GM18907 (cell line): ENCODE measurements at regions not wholly inside any gene's neighbourhood (a gene's known extent, or its start where the extent isn't known, plus 50 kb on each side); places are given as distances from the start of the nearest gene placed in this dataset.
A peak's percentile ranks its signal among the peaks of the same experiment; 100 is the strongest.
"Not testable (repeated sequence)": the region's sequence is repeated elsewhere in the genome, so short reads cannot be mapped to it uniquely, and the experiment has no call there.

Experiments used
- ATAC-seq: cut with Tn5 transposase; IDR thresholded peaks from one replicate; pipeline ENCODE4 v1.9.1; 2021; ENCODE audit warnings: mild to moderate bottlenecking, moderate library complexity; ENCODE audit not compliant: unreplicated experiment

DNA sequence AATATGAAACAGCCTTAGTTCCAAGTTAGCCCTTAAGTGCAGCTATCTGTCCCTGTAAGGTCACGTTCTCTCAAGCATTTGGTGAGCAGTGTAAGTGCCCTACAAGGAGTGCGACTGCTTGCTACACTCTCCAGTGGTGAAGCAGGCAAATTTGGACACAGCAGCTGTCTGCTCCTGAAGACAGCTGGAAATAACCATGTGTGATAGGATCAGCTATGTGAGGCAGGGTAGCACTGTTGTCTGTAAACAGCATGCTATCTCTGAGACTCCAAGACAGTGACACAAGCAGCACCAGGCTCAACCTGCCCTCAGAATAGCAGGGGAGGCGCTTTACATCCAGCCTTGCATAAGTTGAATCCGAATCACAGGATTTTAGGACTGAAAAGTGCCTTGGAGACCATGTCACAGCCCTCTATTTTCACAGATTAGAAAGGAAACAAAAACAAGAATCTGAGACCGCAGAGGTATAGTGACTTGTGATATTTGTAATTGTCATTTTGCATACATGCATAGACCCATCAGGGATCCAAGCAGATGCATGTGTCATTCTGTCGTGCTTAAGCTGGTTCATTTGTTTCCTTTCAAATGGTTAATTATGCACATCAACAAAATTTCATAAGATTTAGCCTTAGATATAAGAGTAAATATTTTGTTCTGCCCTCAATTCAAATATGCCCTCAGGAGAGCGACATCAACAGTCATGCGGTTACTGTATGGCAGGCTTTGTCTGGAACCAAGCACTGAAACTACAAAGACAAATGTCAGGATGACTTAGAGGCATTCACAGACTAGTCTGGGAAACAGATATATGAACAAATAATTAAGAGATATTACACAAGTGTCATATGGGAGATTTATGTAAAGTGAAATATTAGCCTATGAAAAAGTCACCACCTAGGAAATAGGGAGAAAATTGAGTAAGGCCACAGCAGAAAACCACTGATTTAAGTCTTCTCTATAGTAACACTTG is 134.9 kb upstream of the NRIP1 start:
- ATAC-seq, result no peak

DNA sequence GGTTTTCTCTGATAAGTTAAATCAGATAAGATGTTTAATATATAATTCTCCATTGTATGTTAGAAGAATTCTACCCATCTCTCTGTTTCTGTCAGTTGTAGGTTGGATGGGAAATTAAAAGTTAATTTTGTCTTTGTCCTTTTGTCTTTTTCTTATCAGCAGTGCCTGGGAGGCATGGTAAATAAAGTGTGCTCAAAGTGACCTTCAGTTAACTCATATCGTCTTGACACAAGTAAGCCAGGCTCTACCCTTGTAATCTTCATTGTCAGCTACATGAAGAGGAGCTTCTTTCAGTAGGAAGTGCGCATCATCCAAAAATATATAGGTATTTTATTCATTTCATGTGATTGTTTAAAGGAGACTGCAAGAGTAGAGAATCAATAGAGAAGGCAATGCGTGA is 138.9 kb upstream of the NRIP1 start:
- no peak for ATAC-seq

DNA sequence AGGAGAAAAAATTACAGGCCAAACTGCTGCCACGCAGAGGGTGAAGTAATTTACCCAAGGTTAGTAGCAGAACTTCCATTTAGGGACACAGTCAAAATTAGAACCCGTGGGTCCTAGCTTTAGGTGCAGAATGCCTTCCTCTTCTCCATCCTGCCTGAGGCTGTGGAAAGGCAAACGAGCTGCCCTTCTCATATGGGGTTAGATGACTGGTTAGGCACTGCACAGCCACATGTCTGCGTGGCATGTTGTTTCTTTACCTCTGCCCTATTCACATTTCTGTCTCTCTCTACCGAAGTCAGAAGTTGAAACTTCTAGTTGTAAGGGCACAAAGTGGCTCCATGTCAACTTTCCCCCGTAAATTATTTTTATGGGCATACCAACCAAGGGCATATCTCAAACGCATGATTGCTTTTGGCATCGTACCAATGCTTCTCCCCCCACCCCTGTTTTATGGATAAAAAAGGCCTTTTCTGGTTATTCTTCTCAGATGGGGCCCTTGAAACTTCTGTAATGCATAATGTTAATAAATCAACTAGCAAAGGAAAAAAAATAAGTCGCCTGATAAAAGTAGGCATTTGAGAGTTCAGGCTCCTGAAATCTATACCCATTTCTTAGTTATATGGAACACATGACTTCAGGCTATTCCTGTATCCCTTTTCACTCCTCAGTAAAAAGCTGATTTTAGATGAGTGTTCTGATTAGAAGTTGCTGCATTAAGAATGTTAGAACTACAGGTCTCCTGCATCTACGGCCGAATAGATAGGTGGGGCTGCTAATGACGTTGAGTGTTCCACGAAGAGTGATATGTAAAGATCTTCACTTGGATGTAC is 139.6 kb upstream of the NRIP1 start:
- no peak for ATAC-seq

DNA sequence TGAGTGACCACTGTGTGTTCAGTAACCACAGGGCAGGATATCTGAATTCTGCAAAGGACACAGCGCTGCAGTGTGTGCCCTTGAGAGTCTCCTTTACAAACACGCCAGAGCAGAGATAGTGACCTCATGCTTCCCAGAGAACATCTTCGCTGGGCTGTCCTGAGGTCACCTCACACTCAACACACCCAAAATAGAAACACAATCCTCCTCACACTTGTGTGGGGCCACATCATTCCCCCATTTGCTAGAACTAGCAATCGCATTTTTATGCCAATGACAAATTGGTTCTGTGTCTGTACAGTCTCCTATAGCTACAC is 140.1 kb upstream of the NRIP1 start:
- ATAC-seq, result no peak

DNA sequence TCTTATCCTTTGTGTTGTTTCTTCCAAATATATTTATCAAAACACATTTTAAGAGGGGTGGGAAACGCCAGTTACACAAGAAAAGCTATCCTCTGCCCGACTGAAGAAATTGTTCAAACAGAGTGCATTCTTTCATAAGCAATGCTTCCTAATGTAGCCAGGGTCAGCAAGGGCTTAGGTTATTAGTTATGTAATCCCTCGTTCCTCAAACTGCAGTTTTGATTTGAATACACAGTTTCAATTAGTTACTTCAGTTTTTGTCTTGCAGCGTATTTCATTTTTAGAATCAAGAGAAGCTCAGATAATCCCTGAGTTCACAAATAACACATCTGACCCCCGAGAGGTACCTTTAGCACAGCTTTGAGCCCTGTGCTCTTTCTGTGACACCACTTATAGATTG is 141.7 kb upstream of the NRIP1 start:
- peak; percentile 67 for ATAC-seq

DNA sequence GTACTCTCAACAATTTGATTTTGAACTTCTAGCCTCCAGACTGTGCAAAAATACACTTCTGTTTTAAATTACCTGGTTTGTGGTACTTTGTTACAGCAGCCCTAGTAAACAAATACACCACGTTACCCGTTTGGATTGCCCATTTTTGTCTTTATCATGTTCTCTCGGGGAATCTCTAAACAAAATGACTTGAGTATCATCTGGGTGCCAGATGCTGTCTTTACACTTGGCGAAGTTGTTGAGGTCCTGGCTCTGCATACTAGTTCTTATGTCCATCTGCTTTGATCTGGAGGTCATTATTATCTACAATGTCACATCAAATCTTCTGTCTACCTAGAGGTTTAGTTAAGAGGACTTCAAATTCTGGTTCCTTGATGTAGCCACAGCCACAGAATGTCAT is 142.4 kb upstream of the NRIP1 start:
- ATAC-seq, result no peak

DNA sequence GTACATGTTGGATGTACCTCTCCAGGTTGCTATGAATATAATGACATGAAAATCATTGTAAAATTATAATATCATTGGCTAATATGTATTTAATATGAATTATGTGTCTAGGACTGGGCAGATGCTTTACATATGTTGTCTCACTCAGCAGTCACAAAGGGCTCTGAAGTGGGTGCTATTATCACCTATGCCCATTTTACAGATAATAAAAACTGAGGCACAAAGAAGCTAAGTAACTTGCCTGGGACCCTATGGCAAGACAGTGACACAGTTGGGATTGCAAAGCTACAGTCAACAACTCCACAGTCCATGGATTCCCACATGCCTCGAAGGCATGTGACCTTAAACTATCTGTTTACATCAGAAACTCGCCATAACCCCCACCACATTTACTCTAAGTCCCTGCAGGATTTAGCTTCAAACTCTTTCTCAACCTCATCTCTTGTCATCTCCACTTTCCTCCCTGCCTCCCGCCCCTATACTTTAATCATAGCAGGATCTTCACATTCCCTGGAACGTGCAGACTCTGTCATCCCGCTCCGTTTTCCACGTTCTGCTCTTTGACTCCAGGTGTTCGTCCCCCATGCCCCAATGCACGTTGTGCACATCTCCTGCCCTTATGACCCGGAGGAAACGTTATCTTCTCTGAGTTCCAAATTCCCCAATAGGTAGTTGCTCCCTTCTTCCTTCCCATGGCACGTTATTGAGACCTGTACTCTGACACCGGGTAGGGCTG is 143.0 kb upstream of the NRIP1 start:
- no peak for ATAC-seq

DNA sequence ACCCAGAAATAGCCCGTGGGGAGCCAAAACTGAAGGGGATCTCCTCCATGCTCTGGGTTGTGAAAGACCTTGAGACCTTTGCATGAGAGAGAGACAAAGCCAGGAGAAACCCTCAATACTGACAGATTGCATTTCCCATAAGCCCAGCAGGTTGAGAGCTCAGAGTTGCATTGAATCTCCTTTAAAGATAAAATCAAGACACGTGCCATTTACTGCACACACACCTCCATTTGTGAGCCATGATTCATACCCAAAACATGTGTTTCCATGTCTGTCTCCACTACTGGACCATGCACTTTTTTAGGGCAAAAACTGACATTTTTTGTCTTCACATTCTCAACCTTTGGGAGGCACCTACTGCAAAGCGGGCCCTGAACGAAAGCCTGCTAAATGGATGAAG is 144.0 kb upstream of the NRIP1 start:
- no peak for ATAC-seq

DNA sequence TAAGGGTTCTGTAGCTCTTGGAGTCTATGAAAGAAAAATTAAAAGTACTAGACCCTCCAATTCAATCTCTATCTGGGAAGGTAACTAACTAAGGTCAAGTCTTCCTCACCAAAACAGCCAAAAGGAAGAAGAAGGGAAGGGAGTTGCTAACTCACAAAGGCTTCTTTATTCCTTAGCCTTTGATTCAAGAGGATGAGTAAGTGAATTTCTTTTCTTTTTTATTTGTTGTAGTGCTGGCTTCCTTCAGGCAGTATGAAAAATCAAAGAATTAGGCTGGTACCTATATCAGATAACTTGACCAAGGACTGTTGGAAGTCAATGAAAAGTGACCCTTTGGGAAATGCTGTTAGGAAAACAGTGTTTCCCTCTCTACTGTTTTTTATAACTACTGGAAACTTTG is 144.4 kb upstream of the NRIP1 start:
- no peak for ATAC-seq

DNA sequence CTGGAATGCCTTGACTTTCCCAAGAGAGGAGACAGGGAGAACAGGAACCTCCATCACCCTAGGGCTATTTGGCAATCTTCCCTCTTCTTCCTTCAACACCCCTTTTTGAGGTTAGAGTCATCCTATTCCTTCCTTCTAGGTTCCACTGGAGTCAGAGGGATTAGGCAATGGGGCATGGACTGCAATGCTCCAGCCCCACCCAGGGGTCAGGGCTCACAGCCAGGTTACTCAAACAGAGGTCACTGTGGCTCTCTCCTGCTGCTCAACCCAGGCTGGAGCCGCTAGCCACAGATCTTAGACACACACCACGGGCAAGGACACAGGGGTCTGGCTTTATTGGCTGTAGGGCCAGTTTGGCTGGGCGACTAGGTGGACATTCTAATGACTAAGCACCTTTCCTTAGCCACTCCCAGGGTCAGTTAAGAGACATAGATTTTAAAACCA is 145.5 kb upstream of the NRIP1 start:
- no peak for ATAC-seq

DNA sequence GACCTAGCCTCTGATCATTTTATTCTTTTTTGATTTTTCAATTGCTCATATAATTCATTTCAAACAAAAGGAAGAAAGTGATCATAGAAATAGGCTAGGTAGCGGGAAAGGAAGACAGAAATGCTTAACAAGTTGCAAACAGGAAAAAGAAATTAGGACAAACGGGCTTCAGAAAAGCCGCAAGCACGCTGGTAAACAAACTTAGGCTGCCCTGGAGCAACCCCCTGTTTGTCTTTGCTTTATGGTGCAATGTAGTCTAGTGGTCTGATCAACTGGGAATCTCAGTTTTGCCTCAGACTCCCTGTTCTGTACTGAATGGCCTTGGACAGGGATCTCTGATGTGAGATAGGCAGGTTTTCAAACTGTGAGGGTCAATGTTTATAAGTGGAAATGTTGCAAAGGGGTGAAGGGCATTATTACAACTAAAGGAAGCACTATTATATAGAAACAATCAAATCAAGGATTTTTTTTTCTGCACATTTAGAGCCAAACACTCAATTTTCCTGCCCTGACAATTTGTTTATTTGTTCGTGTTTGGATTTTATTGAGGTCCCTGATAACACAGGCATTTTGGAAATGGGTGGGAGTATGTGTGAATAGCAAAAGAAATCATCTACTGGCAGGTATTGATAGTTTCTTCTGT is 146.8 kb upstream of the NRIP1 start:
- no peak for ATAC-seq

DNA sequence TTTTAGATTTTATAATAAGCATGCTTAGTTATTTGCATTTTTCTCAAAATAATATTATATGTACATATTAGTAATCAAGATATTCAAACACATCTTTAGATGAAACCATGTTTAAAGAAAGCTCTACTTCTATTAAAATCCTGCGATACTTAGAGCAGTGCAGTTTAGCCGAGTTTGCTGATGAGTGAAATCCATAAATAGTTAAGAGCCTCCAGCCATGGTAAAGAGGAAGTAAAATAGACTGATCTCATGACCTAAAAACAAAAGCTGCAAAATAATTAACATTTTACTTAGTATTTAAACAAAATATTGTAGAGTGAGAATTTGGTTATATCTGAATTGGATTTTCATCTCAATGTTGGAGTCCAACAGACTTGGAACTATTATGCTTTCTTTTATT is 147.4 kb upstream of the NRIP1 start:
- ATAC-seq, result no peak

DNA sequence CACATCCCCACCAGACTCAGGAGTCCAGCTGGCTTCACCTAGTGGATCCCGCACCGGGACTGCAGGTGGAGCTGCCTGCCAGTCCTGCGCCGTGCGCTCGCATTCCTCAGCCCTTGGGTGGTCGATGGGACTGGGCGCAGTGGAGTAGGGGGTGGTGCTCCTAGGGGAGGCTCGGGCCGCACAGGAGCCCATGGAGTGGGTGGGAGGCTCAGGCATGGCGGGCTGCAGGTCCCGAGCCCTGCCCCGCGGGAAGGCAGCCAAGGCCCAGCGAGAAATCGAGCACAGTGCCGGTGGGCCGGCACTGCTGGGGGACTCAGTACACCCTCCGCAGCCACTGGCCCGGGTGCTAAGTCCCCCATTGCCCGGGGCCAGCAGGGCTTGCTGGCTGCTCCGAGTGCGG is 153.7 kb upstream of the NRIP1 start:
- ATAC-seq, result not testable (repeated sequence)

DNA sequence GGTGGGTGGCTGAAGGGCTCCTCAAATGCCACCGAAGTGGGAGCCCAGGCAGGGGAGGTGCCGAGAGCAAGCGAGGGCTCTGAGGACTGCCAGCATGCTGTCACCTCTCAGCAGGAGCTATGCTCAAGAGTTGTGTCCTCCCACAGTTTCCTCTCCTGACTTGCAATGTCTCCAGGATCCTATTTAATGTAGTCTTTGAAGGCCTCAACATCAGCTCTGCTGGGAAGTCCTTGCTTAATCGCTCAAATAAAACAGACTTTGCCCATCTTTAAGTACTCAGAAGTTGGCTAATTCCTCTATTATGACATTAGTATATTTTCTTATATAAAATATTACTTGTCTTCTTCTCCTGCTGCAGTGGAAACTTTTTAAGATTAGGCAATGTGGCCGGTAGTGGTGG is 154.2 kb upstream of the NRIP1 start:
- ATAC-seq, result no peak

DNA sequence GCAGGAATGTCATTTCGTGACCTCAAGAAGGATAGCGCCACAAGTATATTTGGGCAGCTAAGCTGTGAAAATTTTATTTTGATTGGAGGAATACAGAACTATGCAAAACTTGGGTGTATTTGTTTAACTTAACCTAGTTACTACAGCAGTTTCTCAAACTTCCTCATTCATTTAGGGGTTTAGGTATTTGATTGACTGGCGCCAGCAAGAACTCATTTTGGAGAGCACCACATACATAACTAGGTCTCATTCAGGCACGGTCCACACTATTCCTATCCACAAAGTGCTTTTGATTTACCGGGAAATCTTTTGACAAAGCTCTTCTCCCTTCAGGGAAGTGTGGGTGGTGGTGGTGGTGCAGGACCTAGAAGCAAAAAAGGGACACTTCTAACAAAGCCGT is 155.1 kb upstream of the NRIP1 start:
- no peak for ATAC-seq

DNA sequence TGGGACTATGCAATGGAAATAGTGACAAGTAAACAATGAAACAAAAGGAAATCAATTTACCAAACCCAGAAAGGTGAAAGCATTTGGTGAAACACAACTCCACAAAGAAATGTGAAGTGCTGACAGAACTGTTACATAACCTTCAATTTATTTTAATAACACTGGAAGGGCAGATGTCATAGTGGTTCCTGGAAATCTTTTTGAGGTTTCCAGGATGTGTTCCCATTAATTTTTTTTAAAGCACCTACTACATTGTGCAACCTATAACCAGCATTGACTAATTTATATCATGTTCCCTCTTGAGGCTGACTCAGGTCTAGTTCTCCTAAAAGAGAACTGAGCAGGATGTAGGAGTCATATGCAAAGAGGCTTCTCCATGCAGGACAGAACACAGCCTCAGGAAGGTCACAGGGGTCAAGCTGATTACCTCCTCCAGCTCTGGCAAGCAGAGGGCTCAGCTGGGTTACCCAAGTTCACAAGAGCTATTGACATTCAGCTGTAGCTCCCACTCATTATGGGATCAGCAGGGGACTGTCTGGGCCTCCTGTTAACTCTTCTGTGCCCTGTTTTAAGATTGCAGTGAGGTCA is 157.1 kb upstream of the NRIP1 start:
- ATAC-seq, result no peak

DNA sequence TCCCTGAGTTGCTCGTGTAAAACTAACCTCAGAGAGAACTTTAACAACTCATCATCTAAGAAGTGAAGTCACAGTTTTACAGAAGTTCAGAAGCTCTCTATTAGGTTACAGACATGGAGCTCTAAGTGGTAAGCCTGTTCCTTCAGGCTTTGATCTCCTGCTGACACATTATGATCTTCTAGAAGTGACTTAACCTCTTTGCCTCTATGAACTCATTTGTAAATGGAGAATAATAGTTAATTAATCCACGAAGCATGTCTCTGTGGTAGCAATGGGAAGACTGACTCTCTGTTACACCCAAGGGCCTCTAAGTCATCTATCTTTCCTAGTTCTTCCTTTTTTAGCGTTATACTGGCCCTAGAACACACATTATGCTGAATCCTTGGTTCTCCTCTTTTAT is 157.9 kb upstream of the NRIP1 start:
- ATAC-seq, result no peak

DNA sequence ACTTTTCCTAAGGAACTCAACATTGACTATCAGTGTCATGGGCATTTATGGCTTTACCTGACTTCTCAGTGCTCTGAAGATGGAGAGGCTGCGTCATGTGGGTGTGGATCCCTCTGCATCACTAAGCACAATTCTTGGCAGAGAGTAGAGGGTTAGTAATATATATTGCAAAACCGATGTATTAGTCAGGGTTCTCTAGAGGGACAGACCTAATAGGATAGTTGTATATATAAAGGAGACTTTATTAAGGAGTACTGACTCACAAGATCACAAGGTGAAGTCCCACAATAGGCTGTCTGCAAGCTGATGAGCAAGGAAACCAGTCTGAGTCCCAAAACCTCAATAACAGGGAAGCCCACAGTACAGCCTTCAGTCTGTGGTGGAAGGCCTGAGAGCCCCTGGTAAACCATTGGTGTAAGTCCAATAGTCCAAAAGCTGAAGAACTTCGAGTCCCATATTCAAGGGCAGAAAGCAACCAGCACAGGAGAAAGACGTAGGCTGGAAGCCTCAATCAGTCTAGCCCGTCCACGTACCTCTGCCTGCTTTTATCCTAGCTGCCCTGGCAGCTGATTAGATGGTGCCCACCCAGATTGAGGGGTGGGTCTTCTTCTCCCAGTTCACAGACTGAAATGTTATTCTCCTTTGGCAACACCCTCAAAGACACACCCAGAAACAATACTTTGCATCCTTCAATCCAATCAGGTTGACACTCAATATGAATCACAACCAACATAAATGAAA is 159.7 kb upstream of the NRIP1 start:
- no peak for ATAC-seq

DNA sequence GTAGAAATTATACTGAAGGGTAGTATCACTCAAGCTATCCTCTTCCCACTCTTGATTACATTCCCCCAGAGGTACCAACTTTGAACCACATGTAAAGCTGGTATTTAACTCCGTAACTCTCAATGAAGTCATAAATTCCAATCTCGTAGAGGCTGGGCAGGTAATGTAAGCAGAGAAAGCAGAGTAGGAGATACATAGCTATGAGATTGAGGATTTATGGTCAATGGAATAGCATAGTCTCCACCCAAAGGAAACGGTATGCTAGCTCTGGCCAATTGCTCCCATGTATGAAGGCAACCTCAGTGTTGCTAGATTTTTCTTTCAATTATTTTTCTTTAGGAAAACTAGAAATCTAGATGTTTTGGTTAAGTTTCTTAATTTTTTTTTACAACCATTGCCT is 163.1 kb upstream of the NRIP1 start:
- ATAC-seq, result no peak

DNA sequence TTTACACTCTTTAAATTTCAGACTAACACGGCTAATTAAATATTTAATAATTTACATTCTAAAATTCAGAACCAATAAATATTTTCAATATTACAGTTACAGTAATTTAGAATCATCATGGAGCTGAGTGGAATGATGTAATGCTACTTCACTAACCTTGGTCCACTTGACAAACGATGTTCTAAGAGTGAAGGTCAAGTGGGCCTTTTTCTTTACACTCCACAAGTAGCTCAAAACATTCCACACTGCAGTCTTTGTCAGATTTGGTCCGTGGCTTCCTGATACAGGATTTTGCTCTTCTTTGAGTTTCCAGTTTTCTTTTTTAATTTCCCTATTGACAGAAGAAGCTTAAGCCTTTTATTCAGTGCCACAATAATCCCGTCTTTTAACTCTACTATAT is 164.6 kb upstream of the NRIP1 start:
- no peak for ATAC-seq
